OCI-LY7 (cell line): ENCODE measurements at regions not wholly inside any gene's neighbourhood (a gene's known extent, or its start where the extent isn't known, plus 50 kb on each side); places are given as distances from the start of the nearest gene placed in this dataset.

Experiments used
- BruUV-seq: library from RNA; stranded (reverse); fragments of 400-500 nt; replicated peaks from 2 replicates; lab custom pipeline; 2021; lab: Mats Ljungman, UMichigan
- CTCF ChIA-PET: fragments of 300-600 bp; sonication (Branson Sonifier 250); formaldehyde crosslinking; loops from one replicate; lab custom pipeline; 2022; ENCODE audit warnings: antibody characterized with exemption; ENCODE audit not compliant: unreplicated experiment; lab: Charles Lee
- POLR2A ChIA-PET: fragments of 300-600 bp; sonication (Branson Sonifier 250); formaldehyde crosslinking; loops from one replicate; lab custom pipeline; 2022; ENCODE audit warnings: antibody characterized with exemption; lab: Charles Lee
- DNase-seq: peaks from one replicate; pipeline ENCODE4 v3.0.0-alpha.2; 2015; ENCODE audit warnings: low spot score
- H2AFZ ChIP-seq: fragments of 200-600 bp; sonication (generic), shearing (Covaris generic); 2 replicates; pipeline ENCODE4 v1.6.1; 2014; ENCODE audit warnings: mild to moderate bottlenecking, antibody characterized with exemption, low read length, moderate library complexity
- H3K27ac ChIP-seq: fragments of 200-600 bp; sonication (generic); 2 replicates; pipeline ENCODE4 v1.5.1; 2014; ENCODE audit warnings: mixed run types, low read depth, mild to moderate bottlenecking, moderate library complexity, low read length, inconsistent platforms; ENCODE audit not compliant: poor library complexity, severe bottlenecking
- H3K36me3 ChIP-seq: fragments of 200-600 bp; sonication (generic); 2 replicates; pipeline ENCODE4 v1.6.1; 2014; ENCODE audit warnings: mild to moderate bottlenecking, antibody characterized with exemption, low read length, moderate library complexity, mixed read lengths; ENCODE audit not compliant: insufficient read depth
- H3K4me1 ChIP-seq: fragments of 200-600 bp; sonication (generic); 2 replicates; pipeline ENCODE4 v1.5.1; 2014; ENCODE audit warnings: mild to moderate bottlenecking, low read length; ENCODE audit not compliant: insufficient read depth, poor library complexity, severe bottlenecking
- H3K4me2 ChIP-seq: fragments of 200-600 bp; sonication (generic); 2 replicates; pipeline ENCODE4 v1.6.1; 2014; ENCODE audit warnings: mild to moderate bottlenecking, low read length
- H3K4me3 ChIP-seq: fragments of 200-600 bp; sonication (generic); 2 replicates; pipeline ENCODE4 v1.5.1; 2014; ENCODE audit warnings: mild to moderate bottlenecking, low read depth, low read length; ENCODE audit not compliant: poor library complexity, severe bottlenecking
- H3K79me2 ChIP-seq: fragments of 200-600 bp; sonication (generic); 2 replicates; pipeline ENCODE4 v1.6.1; 2016; ENCODE audit warnings: low read depth, mild to moderate bottlenecking, low read length, moderate library complexity, mixed read lengths; ENCODE audit not compliant: insufficient read depth
- H3K9me2 ChIP-seq: fragments of 200-600 bp; sonication (generic); 2 replicates; pipeline ENCODE4 v1.6.1; 2016; ENCODE audit warnings: mild to moderate bottlenecking, low read length, mixed read lengths; ENCODE audit not compliant: insufficient read depth
- H3K9me3 ChIP-seq: fragments of 200-600 bp; sonication (generic); 2 replicates; pipeline ENCODE4 v1.6.1; 2014; ENCODE audit warnings: mild to moderate bottlenecking, mixed run types, low read length, mixed read lengths
- H4K20me1 ChIP-seq: fragments of 200-600 bp; sonication (generic); 2 replicates; pipeline ENCODE4 v1.6.1; 2014; ENCODE audit warnings: mild to moderate bottlenecking, antibody characterized with exemption, low read length, moderate library complexity, mixed read lengths; ENCODE audit not compliant: insufficient read depth
- CTCF ChIP-seq: fragments of 200-600 bp; sonication (generic); conservative IDR thresholded peaks from 2 replicates; pipeline ENCODE4 v1.5.1; 2014; ENCODE audit warnings: mild to moderate bottlenecking, antibody characterized with exemption, low read length, moderate library complexity, mixed read lengths
- EZH2phosphoT487 ChIP-seq: fragments of 200-600 bp; sonication (generic); IDR thresholded peaks from 2 replicates; pipeline ENCODE4 v1.6.1; 2018; ENCODE audit warnings: low read depth, borderline replicate concordance, mild to moderate bottlenecking, mixed run types, antibody characterized with exemption, low read length, moderate library complexity, mixed read lengths
- intact Hi-C: fragments of 100-400 bp; cut with micrococcal nuclease; formaldehyde crosslinking; loops from one replicate; pipeline ENCODE4 v1.10.0; 2022; ENCODE audit not compliant: unreplicated experiment

- intact Hi-C loops = no loop called here
- Histone ChIP-seq H3K27ac (no peak overlapping the region), H3K79me2 (no peaks in the 10 kb centered on the region), H3K36me3 (no peaks in the 10 kb centered on the region), H3K9me3 (no peaks in the 10 kb centered on the region), H3K4me1 (no peaks in the 10 kb centered on the region), H2AFZ (no peak overlapping the region), H3K4me2 (no peak overlapping the region), H4K20me1 (no peaks in the 10 kb centered on the region), H3K9me2 (no peaks in the 10 kb centered on the region), H3K4me3 (no peak overlapping the region)
- no peak for TF ChIP-seq EZH2phosphoT487
- no peak for TF ChIP-seq CTCF
- no TSS peak for BruUV-seq
- ChIA-PET CTCF (no interaction called here), POLR2A (no interaction called here)
- no peak for DNase-seq
Measured at GRCh38 chr15:29379647-29380046, 110.0 kb upstream of the NSMCE3 start.

GRCh38 chr15:29377161-29377560 lies 107.5 kb upstream of the NSMCE3 start:
- TF ChIP-seq EZH2phosphoT487 (no peak), CTCF (no peak)
- no peak for DNase-seq
- H3K36me3 ChIP-seq = no peaks in the 10 kb centered on the region
- no peaks in the 10 kb centered on the region for H4K20me1 ChIP-seq
- no peak overlapping the region for H3K27ac ChIP-seq
- no TSS peak for BruUV-seq
- no peaks in the 10 kb centered on the region for H3K79me2 ChIP-seq
- H3K9me2 ChIP-seq = no peaks in the 10 kb centered on the region
- no peaks in the 10 kb centered on the region for H3K9me3 ChIP-seq
- no peak overlapping the region for H3K4me3 ChIP-seq
- H3K4me2 ChIP-seq = no peak overlapping the region
- ChIA-PET CTCF (no interaction called here), POLR2A (no interaction called here)
- H2AFZ ChIP-seq = no peak overlapping the region
- intact Hi-C loops = no loop called here
- no peaks in the 10 kb centered on the region for H3K4me1 ChIP-seq

GRCh38 chr15:29376590-29376989 lies 107.0 kb upstream of the NSMCE3 start:
- no peaks in the 10 kb centered on the region for H3K9me2 ChIP-seq
- H3K79me2 ChIP-seq = no peaks in the 10 kb centered on the region
- H3K4me2 ChIP-seq = no peak overlapping the region
- no peak for TF ChIP-seq EZH2phosphoT487
- TF ChIP-seq CTCF = no peak
- H4K20me1 ChIP-seq = no peaks in the 10 kb centered on the region
- ChIA-PET CTCF (no interaction called here), POLR2A (no interaction called here)
- H3K9me3 ChIP-seq = no peaks in the 10 kb centered on the region
- no peak for DNase-seq
- BruUV-seq = no TSS peak
- H3K27ac ChIP-seq = no peak overlapping the region
- H3K36me3 ChIP-seq = no peaks in the 10 kb centered on the region
- no peak overlapping the region for H2AFZ ChIP-seq
- H3K4me1 ChIP-seq = no peaks in the 10 kb centered on the region
- intact Hi-C loops = no loop called here
- H3K4me3 ChIP-seq = no peak overlapping the region
